ENCODE measurements at regions not wholly inside any gene's neighbourhood (a gene's known extent, or its start where the extent isn't known, plus 50 kb on each side); places are given as distances from the start of the nearest gene placed in this dataset.

GRCh38 chr5:103487218-103487617 is 75.4 kb downstream of the NUDT12 start:
- no peak for ATAC-seq (replicated peaks in 1 of 4)
- no peaks in the 10 kb centered on the region for H3K4me1 ChIP-seq (ENCODE audit: control insufficient read depth in 1 of 2, extremely low read depth in 1 of 2, insufficient read depth in 2 of 2, low read length in 2 of 2)
- no peaks in the 10 kb centered on the region for H3K36me3 Mint-ChIP-seq
- H3K27me3 ChIP-seq (replicated peaks in 1 of 2; ENCODE audit: control insufficient read depth in 2 of 2, extremely low read depth in 1 of 2, insufficient read depth in 2 of 2, low read length in 1 of 2) = no peaks in the 10 kb centered on the region
- no peaks in the 10 kb centered on the region for H3K36me3 ChIP-seq (ENCODE audit: control insufficient read depth in 2 of 2, extremely low read depth in 1 of 2, insufficient read depth in 1 of 2, low read length in 1 of 2)
- 71% methylated on average over 3 of the region's 6 CpGs for WGBS (ENCODE audit: insufficient coverage)
- H3K9me3 Mint-ChIP-seq = no peaks in the 10 kb centered on the region
- H3K4me3 ChIP-seq (ENCODE audit: control insufficient read depth in 1 of 2, extremely low read depth in 1 of 2, low read length in 1 of 2) = no peak overlapping the region
- no peak overlapping the region for H3K27ac ChIP-seq (ENCODE audit: low read length)
- POLR2A ChIA-PET = no interaction called here
- H3K4me1 Mint-ChIP-seq = peaks cover 0 to 2% (median 0%) of the 10 kb centered on the region in 3 donors
- DNase-seq = no peak
- H3K27ac Mint-ChIP-seq = no peak overlapping the region
- no peaks in the 10 kb centered on the region for H3K9me3 ChIP-seq
- CTCF ChIA-PET = no interaction called here
- peaks cover 4 to 11% of the 10 kb centered on the region in 2 donors for H3K27me3 Mint-ChIP-seq
- H3K4me3 Mint-ChIP-seq = no peak overlapping the region

- H3K27ac ChIP-seq (ENCODE audit: low read length) = no peak overlapping the region
Observed at GRCh38 chr5:103486739-103487138, 75.8 kb downstream of the NUDT12 start.

GRCh38 chr5:103480246-103480645 is 82.3 kb downstream of the NUDT12 start:
- ChIA-PET CTCF (no interaction called here), POLR2A (no interaction called here)
- Histone ChIP-seq H3K9me3 (no peaks in the 10 kb centered on the region), H3K36me3 (ENCODE audit: control insufficient read depth in 2 of 2, extremely low read depth in 1 of 2, insufficient read depth in 1 of 2, low read length in 1 of 2) (no peaks in the 10 kb centered on the region), H3K4me3 (ENCODE audit: control insufficient read depth in 1 of 2, extremely low read depth in 1 of 2, low read length in 1 of 2) (no peak overlapping the region), H3K4me1 (ENCODE audit: control insufficient read depth in 1 of 2, extremely low read depth in 1 of 2, insufficient read depth in 2 of 2, low read length in 2 of 2) (no peaks in the 10 kb centered on the region), H3K27ac (ENCODE audit: low read length) (no peak overlapping the region), H3K27me3 (replicated peaks in 1 of 2; ENCODE audit: control insufficient read depth in 2 of 2, extremely low read depth in 1 of 2, insufficient read depth in 2 of 2, low read length in 1 of 2) (no peaks in the 10 kb centered on the region)
- no peaks in the 10 kb centered on the region for H3K4me1 Mint-ChIP-seq
- peaks cover 8 to 10% of the 10 kb centered on the region in 2 donors for H3K27me3 Mint-ChIP-seq
- H3K4me3 Mint-ChIP-seq = no peak overlapping the region
- 80% methylated on average over 1 of the region's 3 CpGs for WGBS (ENCODE audit: insufficient coverage)
- ATAC-seq (replicated peaks in 1 of 4) (no peak), DNase-seq (no peak)
- no peak overlapping the region for H3K27ac Mint-ChIP-seq
- H3K36me3 Mint-ChIP-seq = no peaks in the 10 kb centered on the region
- H3K9me3 Mint-ChIP-seq = no peaks in the 10 kb centered on the region

More at GRCh38 chr5:103486739-103487138, 75.8 kb downstream of the NUDT12 start:
- Mint-ChIP-seq H3K4me1 (peaks cover 0 to 2% (median 0%) of the 10 kb centered on the region in 3 donors), H3K27me3 (peaks cover 4 to 11% of the 10 kb centered on the region in 2 donors), H3K36me3 (no peaks in the 10 kb centered on the region), H3K4me3 (no peak overlapping the region), H3K9me3 (no peaks in the 10 kb centered on the region), H3K27ac (no peak overlapping the region)
- ChIA-PET POLR2A (no interaction called here), CTCF (no interaction called here)
- DNase-seq (no peak), ATAC-seq (replicated peaks in 1 of 4) (no peak)
- H3K4me1 ChIP-seq (ENCODE audit: control insufficient read depth in 1 of 2, extremely low read depth in 1 of 2, insufficient read depth in 2 of 2, low read length in 2 of 2) = no peaks in the 10 kb centered on the region
- H3K36me3 ChIP-seq (ENCODE audit: control insufficient read depth in 2 of 2, extremely low read depth in 1 of 2, insufficient read depth in 1 of 2, low read length in 1 of 2) = no peaks in the 10 kb centered on the region
- 95% methylated on average over 4 of the region's 5 CpGs for WGBS (ENCODE audit: insufficient coverage)
- H3K27me3 ChIP-seq (replicated peaks in 1 of 2; ENCODE audit: control insufficient read depth in 2 of 2, extremely low read depth in 1 of 2, insufficient read depth in 2 of 2, low read length in 1 of 2) = no peaks in the 10 kb centered on the region
- H3K9me3 ChIP-seq = no peaks in the 10 kb centered on the region
- H3K4me3 ChIP-seq (ENCODE audit: control insufficient read depth in 1 of 2, extremely low read depth in 1 of 2, low read length in 1 of 2) = no peak overlapping the region

- POLR2A ChIA-PET = no interaction called here
- Histone ChIP-seq H3K9me3 (no peaks in the 10 kb centered on the region), H3K4me1 (ENCODE audit: control insufficient read depth in 1 of 2, extremely low read depth in 1 of 2, insufficient read depth in 2 of 2, low read length in 2 of 2) (no peaks in the 10 kb centered on the region), H3K36me3 (ENCODE audit: control insufficient read depth in 2 of 2, extremely low read depth in 1 of 2, insufficient read depth in 1 of 2, low read length in 1 of 2) (no peaks in the 10 kb centered on the region), H3K4me3 (ENCODE audit: control insufficient read depth in 1 of 2, extremely low read depth in 1 of 2, low read length in 1 of 2) (no peak overlapping the region), H3K27ac (ENCODE audit: low read length) (no peak overlapping the region), H3K27me3 (replicated peaks in 1 of 2; ENCODE audit: control insufficient read depth in 2 of 2, extremely low read depth in 1 of 2, insufficient read depth in 2 of 2, low read length in 1 of 2) (no peaks in the 10 kb centered on the region)
- Mint-ChIP-seq H3K27ac (no peak overlapping the region), H3K27me3 (peaks cover 11 to 20% of the 10 kb centered on the region in 2 donors), H3K4me1 (no peaks in the 10 kb centered on the region), H3K36me3 (no peaks in the 10 kb centered on the region), H3K4me3 (no peak overlapping the region), H3K9me3 (no peaks in the 10 kb centered on the region)
- DNase-seq = no peak
- WGBS (ENCODE audit: insufficient coverage) = no CpG with 5 or more reads among the region's 1 CpG
- ATAC-seq (replicated peaks in 1 of 4) = no peak
- CTCF ChIA-PET = interaction anchor here (0.7 to 3.6 kb wide), 2 partner anchors 245 kb away, joined by 3 to 32 read pairs; no protein-coding TSS in a partner anchor
Observed at GRCh38 chr5:103477678-103478077, 84.9 kb downstream of the NUDT12 start.

GRCh38 chr5:103476811-103477210 is 85.8 kb downstream of the NUDT12 start:
- no peak overlapping the region for H3K4me3 ChIP-seq (ENCODE audit: control insufficient read depth in 1 of 2, extremely low read depth in 1 of 2, low read length in 1 of 2)
- WGBS (ENCODE audit: insufficient coverage) = 88% methylated on average over 5 of the region's 5 CpGs
- H3K27ac ChIP-seq (ENCODE audit: low read length) = no peak overlapping the region
- DNase-seq (no peak), ATAC-seq (replicated peaks in 1 of 4) (no peak)
- POLR2A ChIA-PET = no interaction called here
- Mint-ChIP-seq H3K36me3 (no peaks in the 10 kb centered on the region), H3K27ac (no peak overlapping the region), H3K27me3 (peaks cover 11 to 20% of the 10 kb centered on the region in 2 donors), H3K9me3 (no peaks in the 10 kb centered on the region), H3K4me3 (no peak overlapping the region), H3K4me1 (no peaks in the 10 kb centered on the region)
- H3K36me3 ChIP-seq (ENCODE audit: control insufficient read depth in 2 of 2, extremely low read depth in 1 of 2, insufficient read depth in 1 of 2, low read length in 1 of 2) = no peaks in the 10 kb centered on the region
- CTCF ChIA-PET = interaction anchor here (2.8 to 3.6 kb wide), 2 partner anchors 244 kb away, joined by 18 to 32 read pairs; no protein-coding TSS in a partner anchor
- no peaks in the 10 kb centered on the region for H3K4me1 ChIP-seq (ENCODE audit: control insufficient read depth in 1 of 2, extremely low read depth in 1 of 2, insufficient read depth in 2 of 2, low read length in 2 of 2)
- no peaks in the 10 kb centered on the region for H3K9me3 ChIP-seq
- no peaks in the 10 kb centered on the region for H3K27me3 ChIP-seq (replicated peaks in 1 of 2; ENCODE audit: control insufficient read depth in 2 of 2, extremely low read depth in 1 of 2, insufficient read depth in 2 of 2, low read length in 1 of 2)

GRCh38 chr5:103475629-103476240 is 86.9 kb downstream of the NUDT12 start:
- H3K9me3 ChIP-seq = no peaks in the 10 kb centered on the region
- ATAC-seq (replicated peaks in 1 of 4) (no peak), DNase-seq (peak in 1 of 35 experiments; percentile 48)
- no peak overlapping the region for H3K4me3 ChIP-seq (ENCODE audit: control insufficient read depth in 1 of 2, extremely low read depth in 1 of 2, low read length in 1 of 2)
- no CpG with 5 or more reads among the region's 4 CpGs for WGBS (ENCODE audit: insufficient coverage)
- H3K4me1 ChIP-seq (ENCODE audit: control insufficient read depth in 1 of 2, extremely low read depth in 1 of 2, insufficient read depth in 2 of 2, low read length in 2 of 2) = no peaks in the 10 kb centered on the region
- POLR2A ChIA-PET = no interaction called here
- Mint-ChIP-seq H3K9me3 (no peaks in the 10 kb centered on the region), H3K4me3 (no peak overlapping the region), H3K27me3 (peaks cover 11 to 22% of the 10 kb centered on the region in 2 donors), H3K36me3 (no peaks in the 10 kb centered on the region), H3K27ac (no peak overlapping the region), H3K4me1 (no peaks in the 10 kb centered on the region)
- CTCF ChIA-PET = interaction anchor here (2.8 to 3.6 kb wide), 2 partner anchors 243 kb away, joined by 18 to 32 read pairs; no protein-coding TSS in a partner anchor
- no peaks in the 10 kb centered on the region for H3K27me3 ChIP-seq (replicated peaks in 1 of 2; ENCODE audit: control insufficient read depth in 2 of 2, extremely low read depth in 1 of 2, insufficient read depth in 2 of 2, low read length in 1 of 2)
- H3K36me3 ChIP-seq (ENCODE audit: control insufficient read depth in 2 of 2, extremely low read depth in 1 of 2, insufficient read depth in 1 of 2, low read length in 1 of 2) = no peaks in the 10 kb centered on the region
- H3K27ac ChIP-seq (ENCODE audit: low read length) = no peak overlapping the region

Data from T-cell (primary cell).